Pancreas (tissue), 10 donors: ENCODE measurements at regions not wholly inside any gene's neighbourhood (a gene's known extent, or its start where the extent isn't known, plus 50 kb on each side); places are given as distances from the start of the nearest gene placed in this dataset.

Experiments used
- ATAC-seq, 4 donors: fragments of 200-7000 bp; cut with Tn5 transposase; one replicate each; pipeline versions ENCODE4 v1.8.0 to v1.9.1; 2020; ENCODE audit warnings: mild to moderate bottlenecking in 4 of 4, moderate library complexity in 4 of 4
- DNase-seq, 6 donors: peaks; one replicate each; pipeline ENCODE4 v3.0.0-alpha.2; 2020
- FAIRE-seq: peaks from 2 replicates; lab custom pipeline; 2012; peaks lifted over from hg19 to GRCh38; lab: Jason Lieb, UNC
- H3K27ac ChIP-seq, 4 donors: fragments of 200-600 bp; sonication (generic); 1 replicate in 3 of 4; 2 replicates in 1 of 4; pipeline versions ENCODE4 v1.5.0 to v1.8.0; 2020
- H3K27me3 ChIP-seq, 4 donors: fragments of 200-600 bp; one replicate each; pipeline ENCODE4 v1.8.0; 2021
- H3K36me3 ChIP-seq, 3 donors: fragments of 200-600 bp; sonication (generic) in 1 of 3; one replicate each; pipeline versions ENCODE4 v1.5.0 to v1.8.0; 2020 to 2021
- H3K4me1 ChIP-seq, 3 donors: fragments of 200-600 bp; one replicate each; pipeline ENCODE4 v1.8.0; 2021
- H3K4me3 ChIP-seq, 4 donors: fragments of 200-600 bp; sonication (generic) in 2 of 4; one replicate each; pipeline versions ENCODE4 v1.5.0 to v1.8.0; 2020 to 2021
- H3K9me3 ChIP-seq, 4 donors: fragments of 200-600 bp; one replicate each; pipeline ENCODE4 v1.8.0; 2021
- CTCF ChIP-seq, 4 donors: fragments of 200-600 bp; sonication (generic) in 3 of 4; IDR thresholded peaks; one replicate each; pipeline versions ENCODE4 v1.5.0 to v1.8.0; 2021; ENCODE audit warnings: antibody characterized with exemption in 4 of 4
- WGBS, 2 donors: extraction: QIAGEN DNeasy Blood & Tissue Kit; methylation state at CpG; one replicate each; pipeline ENCODE4 v1.1.7; 2013; 5-methylcytosine and 5-hydroxymethylcytosine counted together
- intact Hi-C, 3 donors: fragments of 100-400 bp; cut with DNase I; formaldehyde crosslinking; loops; one replicate each; pipeline versions ENCODE4 v1.11.1 to v1.14.2; 2022
- donor health status: healthy with polysubstance abuse.
- donor health status: DM: no; HTN: no; CAD: no; lungs with moderate emphysema.
- donor health status: DM: no; HTN: no; CAD: no.
- donor health status: control.
- donor health status: control.
- donor health status: Bipolar disorder and iron deficiency.
- donor health status: DM: yes; HTN: yes; CAD: no.
- donor health status: DM: no; HTN: no; CAD: no.
- donor health status: DM: no; HTN: no; CAD: no.
- donor health status: DM: yes; HTN: yes; CAD: no.

DNA sequence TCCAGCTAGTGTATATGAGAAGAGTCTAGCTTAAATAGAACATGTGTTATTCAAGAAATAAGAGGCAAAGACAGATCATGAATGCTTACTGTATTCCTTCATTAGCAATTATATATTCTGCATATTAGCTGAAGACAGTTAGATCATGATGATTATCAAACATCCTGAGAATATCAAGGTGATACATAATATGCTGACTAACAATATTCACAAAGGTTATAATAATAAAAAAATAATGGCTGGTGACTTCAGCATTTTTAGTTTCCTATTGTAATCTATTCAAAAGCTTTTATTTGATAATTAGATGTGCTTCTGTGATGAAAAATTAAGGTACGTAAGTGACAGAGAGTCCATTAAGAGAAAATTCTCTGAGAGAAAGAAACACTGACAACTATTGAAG is 511.4 kb downstream of the PCDH17 start:
- 88 to 95% methylated on average over 1 of the region's 1 CpG for whole genome bisulfite sequencing, 2 donors
- no peak for TF ChIP-seq CTCF (IDR thresholded peaks at IDR 0.05)
- no peak for DNase-seq
- no peak for FAIRE-seq
- H3K27me3 ChIP-seq, result no peaks in the 10 kb centered on the region
- no peaks in the 10 kb centered on the region for H3K9me3 ChIP-seq
- H3K4me3 ChIP-seq, result no peak overlapping the region
- H3K27ac ChIP-seq, result no peak overlapping the region
- intact Hi-C loops, result no loop called here
- H3K36me3 ChIP-seq, result no peaks in the 10 kb centered on the region
- ATAC-seq, result no peak
- no peaks in the 10 kb centered on the region for H3K4me1 ChIP-seq

DNA sequence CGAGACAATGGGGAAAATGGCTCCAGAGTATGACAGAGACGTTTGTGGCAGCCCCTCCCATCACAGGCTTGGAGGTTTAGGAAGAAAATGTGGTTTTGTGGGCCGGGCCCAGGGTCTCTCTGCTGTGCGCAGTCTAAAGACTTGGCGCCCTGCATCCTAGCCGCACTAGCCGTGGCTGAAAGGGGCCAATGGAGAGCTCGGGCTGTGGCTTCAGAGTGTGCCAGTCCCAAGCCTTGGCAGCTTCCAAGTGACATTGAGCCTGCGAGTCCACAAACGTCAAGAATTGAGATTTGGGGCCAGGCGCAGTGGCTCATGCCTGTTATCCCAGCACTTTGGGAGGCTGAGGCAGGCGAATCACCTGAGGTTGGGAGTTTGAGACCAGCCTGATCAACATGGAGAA is 513.1 kb downstream of the PCDH17 start:
- Histone ChIP-seq H3K4me1 (no peaks in the 10 kb centered on the region), H3K9me3 (no peaks in the 10 kb centered on the region), H3K4me3 (no peak overlapping the region), H3K36me3 (no peaks in the 10 kb centered on the region), H3K27me3 (no peaks in the 10 kb centered on the region), H3K27ac (no peak overlapping the region)
- DNase-seq (no peak), FAIRE-seq (no peak), ATAC-seq (no peak)
- 75 to 86% methylated on average over 12 of the region's 12 CpGs for WGBS, 2 donors
- TF ChIP-seq CTCF (IDR thresholded peaks at IDR 0.05), result no peak
- intact Hi-C loops, result no loop called here

DNA sequence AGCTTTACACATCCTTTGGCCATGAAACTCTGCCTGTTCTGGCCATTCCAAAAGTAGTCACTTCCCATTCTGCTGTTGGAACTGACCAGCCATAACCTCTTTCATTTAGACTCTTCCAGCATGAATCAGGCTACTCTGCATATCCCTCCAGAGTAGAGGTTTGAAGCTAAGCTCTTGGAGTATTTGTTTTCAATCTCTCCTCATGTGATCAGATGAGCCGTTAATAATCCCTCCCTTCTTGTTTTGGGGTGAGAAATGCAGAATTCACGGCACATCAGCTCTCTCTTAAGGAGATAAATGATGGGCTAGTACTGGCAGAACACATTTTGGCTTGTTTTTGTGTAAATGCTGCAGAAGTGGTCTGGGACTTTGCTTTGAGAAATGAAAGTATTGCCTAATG is 519.9 kb downstream of the PCDH17 start:
- ATAC-seq (peak in 1 of 4 donors; percentile 68), FAIRE-seq (no peak), DNase-seq (no peak)
- intact Hi-C loops, result no loop called here
- H3K9me3 ChIP-seq, result no peaks in the 10 kb centered on the region
- H3K36me3 ChIP-seq, result no peaks in the 10 kb centered on the region
- no peaks in the 10 kb centered on the region for H3K4me1 ChIP-seq
- WGBS, 2 donors, result 55 to 61% methylated on average over 2 of the region's 2 CpGs
- TF ChIP-seq CTCF (IDR thresholded peaks at IDR 0.05), result no peak
- no peak overlapping the region for H3K4me3 ChIP-seq
- H3K27me3 ChIP-seq, result no peaks in the 10 kb centered on the region
- H3K27ac ChIP-seq, result no peak overlapping the region

GRCh38 chr13:58160980-58161379 is 529.4 kb downstream of the PCDH17 start:
- ATAC-seq (no peak), FAIRE-seq (no peak), DNase-seq (no peak)
- Histone ChIP-seq H3K36me3 (no peaks in the 10 kb centered on the region), H3K4me1 (no peaks in the 10 kb centered on the region), H3K27ac (no peak overlapping the region), H3K27me3 (no peaks in the 10 kb centered on the region), H3K4me3 (no peak overlapping the region), H3K9me3 (no peaks in the 10 kb centered on the region)
- intact Hi-C loops, result no loop called here
- no peak for TF ChIP-seq CTCF (IDR thresholded peaks at IDR 0.05)

DNA sequence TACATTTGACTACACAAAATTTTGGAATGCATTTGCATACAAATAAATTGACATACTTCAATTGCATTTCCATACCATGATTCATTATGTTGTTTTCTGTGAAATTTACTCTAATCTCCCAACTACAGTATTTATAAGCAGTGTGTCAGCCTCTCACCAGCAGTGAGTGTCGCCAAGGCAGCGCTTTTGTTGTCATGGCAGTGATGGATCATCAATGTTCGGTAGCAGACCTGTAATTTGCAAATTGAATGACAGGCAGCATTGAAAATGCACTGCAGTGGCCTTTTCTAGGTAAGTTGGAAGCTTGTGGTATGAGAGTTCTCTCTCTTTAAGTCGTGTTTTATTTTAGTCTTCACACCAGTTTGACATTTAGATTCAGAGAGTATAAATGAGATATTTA is 534.1 kb downstream of the PCDH17 start:
- H3K4me3 ChIP-seq, result no peak overlapping the region
- no peaks in the 10 kb centered on the region for H3K36me3 ChIP-seq
- DNase-seq (no peak), FAIRE-seq (no peak), ATAC-seq (no peak)
- intact Hi-C loops, result no loop called here
- no peaks in the 10 kb centered on the region for H3K9me3 ChIP-seq
- H3K27ac ChIP-seq, result no peak overlapping the region
- TF ChIP-seq CTCF (IDR thresholded peaks at IDR 0.05), result no peak
- no peaks in the 10 kb centered on the region for H3K4me1 ChIP-seq
- no peaks in the 10 kb centered on the region for H3K27me3 ChIP-seq
- WGBS, 2 donors, result 25 to 29% methylated on average over 4 of the region's 4 CpGs
